ENCODE measurements at regions not wholly inside any gene's neighbourhood (a gene's known extent, or its start where the extent isn't known, plus 50 kb on each side); places are given as distances from the start of the nearest gene placed in this dataset.

GRCh38 chr5:74408150-74409043 lies 232.1 kb downstream of the ENC1 start:
- H3K4me3 ChIP-seq (ENCODE audit: low read length): no peak overlapping the region
- no peak overlapping the region for H3K27ac ChIP-seq (ENCODE audit: low read length)
- no peaks in the 10 kb centered on the region for H3K9me3 ChIP-seq (ENCODE audit: low read length)

More at GRCh38 chr5:74408150-74409043, 232.1 kb downstream of the ENC1 start:
- TF ChIP-seq EP300 (conservative IDR thresholded peaks at IDR 0.05; ENCODE audit: poor library complexity, severe bottlenecking) (no peak), CTCF (IDR thresholded peaks at IDR 0.05; ENCODE audit: poor library complexity, severe bottlenecking) (no peak), EZH2 (IDR thresholded peaks at IDR 0.05; ENCODE audit: borderline replicate concordance, insufficient read depth, low read length, poor library complexity, severe bottlenecking) (no peak), RAD21 (conservative IDR thresholded peaks at IDR 0.05) (no peak), POLR2AphosphoS5 (IDR thresholded peaks at IDR 0.05) (no peak), REST (IDR thresholded peaks at IDR 0.05; ENCODE audit: borderline replicate concordance) (no peak), TAF1 (IDR thresholded peaks at IDR 0.05; ENCODE audit: low read depth) (no peak), SMC3 (conservative IDR thresholded peaks at IDR 0.05; ENCODE audit: poor library complexity) (no peak), MXI1 (conservative IDR thresholded peaks at IDR 0.05; ENCODE audit: poor library complexity, severe bottlenecking) (no peak)
- Histone ChIP-seq H4K20me1 (ENCODE audit: insufficient read depth) (no peaks in the 10 kb centered on the region), H3F3A (ENCODE audit: insufficient read depth, low read length, poor library complexity, severe bottlenecking) (no peaks in the 10 kb centered on the region), H3K27me3 (ENCODE audit: insufficient read depth, low read depth, low read length) (no peaks in the 10 kb centered on the region), H3K36me3 (ENCODE audit: insufficient read depth, low read length) (no peaks in the 10 kb centered on the region), H3K9ac (ENCODE audit: low read length) (no peak overlapping the region), H2AFZ (ENCODE audit: low read depth, low read length) (no peak overlapping the region), H3K4me2 (ENCODE audit: low read length) (no peak overlapping the region), H3K79me2 (replicated peaks; ENCODE audit: insufficient read depth, low read length) (no peaks in the 10 kb centered on the region), H3K9me2 (ENCODE audit: insufficient read depth, low read length) (no peaks in the 10 kb centered on the region)
